Ishikawa (cell line): ENCODE measurements at regions not wholly inside any gene's neighbourhood (a gene's known extent, or its start where the extent isn't known, plus 50 kb on each side); places are given as distances from the start of the nearest gene placed in this dataset.

Experiments
- CEBPB ChIP-seq: IDR thresholded peaks from 2 replicates; pipeline ENCODE4 v1.6.1; 2012
- CREB1 ChIP-seq: IDR thresholded peaks from 2 replicates; pipeline ENCODE4 v1.6.1; 2012; ENCODE audit warnings: low read depth
- EGR1 ChIP-seq: IDR thresholded peaks from 2 replicates; pipeline ENCODE4 v1.6.1; 2012
- EP300 ChIP-seq: IDR thresholded peaks from 2 replicates; pipeline ENCODE4 v1.6.1; 2012; ENCODE audit warnings: borderline replicate concordance
- FOXM1 ChIP-seq: IDR thresholded peaks from 2 replicates; pipeline ENCODE4 v1.6.1; 2012; ENCODE audit warnings: low read depth, borderline replicate concordance
- MAX ChIP-seq: IDR thresholded peaks from 2 replicates; pipeline ENCODE4 v1.6.1; 2012
- TAF1 ChIP-seq: IDR thresholded peaks from 2 replicates; pipeline ENCODE4 v1.6.1; 2012; ENCODE audit warnings: low read depth, mild to moderate bottlenecking
- TEAD4 ChIP-seq: IDR thresholded peaks from 2 replicates; pipeline ENCODE4 v1.6.1; 2012
- YY1 ChIP-seq: IDR thresholded peaks from 2 replicates; pipeline ENCODE4 v1.6.1; 2012; ENCODE audit warnings: low read depth
- TF ChIP-seq, protein P1 (sequence below): IDR thresholded peaks from 2 replicates; pipeline ENCODE4 v1.6.1; 2012; ENCODE audit warnings: low read depth, mild to moderate bottlenecking

- TF ChIP-seq MAX = no peak
- TF ChIP-seq TAF1 = no peak
- TF ChIP-seq EP300 = no peak
- TF ChIP-seq CREB1 = no peak
- TF ChIP-seq YY1 = no peak
- TF ChIP-seq, protein P1, sequence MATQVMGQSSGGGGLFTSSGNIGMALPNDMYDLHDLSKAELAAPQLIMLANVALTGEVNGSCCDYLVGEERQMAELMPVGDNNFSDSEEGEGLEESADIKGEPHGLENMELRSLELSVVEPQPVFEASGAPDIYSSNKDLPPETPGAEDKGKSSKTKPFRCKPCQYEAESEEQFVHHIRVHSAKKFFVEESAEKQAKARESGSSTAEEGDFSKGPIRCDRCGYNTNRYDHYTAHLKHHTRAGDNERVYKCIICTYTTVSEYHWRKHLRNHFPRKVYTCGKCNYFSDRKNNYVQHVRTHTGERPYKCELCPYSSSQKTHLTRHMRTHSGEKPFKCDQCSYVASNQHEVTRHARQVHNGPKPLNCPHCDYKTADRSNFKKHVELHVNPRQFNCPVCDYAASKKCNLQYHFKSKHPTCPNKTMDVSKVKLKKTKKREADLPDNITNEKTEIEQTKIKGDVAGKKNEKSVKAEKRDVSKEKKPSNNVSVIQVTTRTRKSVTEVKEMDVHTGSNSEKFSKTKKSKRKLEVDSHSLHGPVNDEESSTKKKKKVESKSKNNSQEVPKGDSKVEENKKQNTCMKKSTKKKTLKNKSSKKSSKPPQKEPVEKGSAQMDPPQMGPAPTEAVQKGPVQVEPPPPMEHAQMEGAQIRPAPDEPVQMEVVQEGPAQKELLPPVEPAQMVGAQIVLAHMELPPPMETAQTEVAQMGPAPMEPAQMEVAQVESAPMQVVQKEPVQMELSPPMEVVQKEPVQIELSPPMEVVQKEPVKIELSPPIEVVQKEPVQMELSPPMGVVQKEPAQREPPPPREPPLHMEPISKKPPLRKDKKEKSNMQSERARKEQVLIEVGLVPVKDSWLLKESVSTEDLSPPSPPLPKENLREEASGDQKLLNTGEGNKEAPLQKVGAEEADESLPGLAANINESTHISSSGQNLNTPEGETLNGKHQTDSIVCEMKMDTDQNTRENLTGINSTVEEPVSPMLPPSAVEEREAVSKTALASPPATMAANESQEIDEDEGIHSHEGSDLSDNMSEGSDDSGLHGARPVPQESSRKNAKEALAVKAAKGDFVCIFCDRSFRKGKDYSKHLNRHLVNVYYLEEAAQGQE = no peak
- no peak for TF ChIP-seq CEBPB
- TF ChIP-seq TEAD4 = no peak
- no peak for TF ChIP-seq FOXM1
- no peak for TF ChIP-seq EGR1
Measured at GRCh38 chr5:68846828-68847227, 247.0 kb upstream of the SLC30A5 start.
